NB4 (cell line): ENCODE measurements at regions not wholly inside any gene's neighbourhood (a gene's known extent, or its start where the extent isn't known, plus 50 kb on each side); places are given as distances from the start of the nearest gene placed in this dataset.

Experiments used
- DNase-seq: peaks from one replicate; pipeline ENCODE4 v3.0.0; 2010; ENCODE audit warnings: low read depth
- H3K4me3 ChIP-seq: one replicate; pipeline ENCODE4 v1.5.1; 2011; ENCODE audit warnings: mild to moderate bottlenecking, low read depth, low read length, moderate library complexity
- MYC ChIP-seq: IDR thresholded peaks from 2 replicates; pipeline ENCODE4 v1.6.1; 2011; ENCODE audit warnings: low read depth, low read length
- POLR2A ChIP-seq: IDR thresholded peaks from 2 replicates; pipeline ENCODE4 v1.6.1; 2011; ENCODE audit warnings: mild to moderate bottlenecking; ENCODE audit not compliant: insufficient read length; ENCODE audit errors: extremely low read depth
- TF ChIP-seq, protein P1 (sequence below): IDR thresholded peaks from 2 replicates; pipeline ENCODE4 v1.6.1; 2011; ENCODE audit warnings: low read depth, low read length
- TF ChIP-seq, protein P2 (sequence below): IDR thresholded peaks from one replicate; pipeline ENCODE4 v1.5.1; 2012; ENCODE audit warnings: low read depth, low read length

DNA sequence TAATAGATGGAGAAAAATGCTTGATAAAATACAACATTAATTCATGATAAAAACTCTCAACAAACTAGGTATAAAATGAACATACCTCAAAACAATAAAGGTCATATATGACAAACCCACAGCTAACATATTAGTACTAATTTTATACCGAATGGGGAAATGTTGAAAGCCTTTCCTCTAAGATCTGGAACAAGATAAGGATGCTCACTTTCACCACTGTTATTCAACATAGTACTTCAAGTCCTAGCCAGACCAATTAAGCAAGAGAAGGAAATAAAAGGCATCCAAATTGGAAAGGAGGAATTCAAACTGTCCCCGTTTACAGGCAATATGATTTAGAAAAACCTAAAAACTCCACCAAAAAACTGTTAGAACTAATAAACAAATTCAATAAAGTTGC is 61.5 kb upstream of the CTIF start:
- no peak overlapping the region for H3K4me3 ChIP-seq
- TF ChIP-seq, protein P1, sequence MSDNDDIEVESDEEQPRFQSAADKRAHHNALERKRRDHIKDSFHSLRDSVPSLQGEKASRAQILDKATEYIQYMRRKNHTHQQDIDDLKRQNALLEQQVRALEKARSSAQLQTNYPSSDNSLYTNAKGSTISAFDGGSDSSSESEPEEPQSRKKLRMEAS = no peak
- no peak for TF ChIP-seq MYC
- TF ChIP-seq POLR2A = no peak
- TF ChIP-seq, protein P2, sequence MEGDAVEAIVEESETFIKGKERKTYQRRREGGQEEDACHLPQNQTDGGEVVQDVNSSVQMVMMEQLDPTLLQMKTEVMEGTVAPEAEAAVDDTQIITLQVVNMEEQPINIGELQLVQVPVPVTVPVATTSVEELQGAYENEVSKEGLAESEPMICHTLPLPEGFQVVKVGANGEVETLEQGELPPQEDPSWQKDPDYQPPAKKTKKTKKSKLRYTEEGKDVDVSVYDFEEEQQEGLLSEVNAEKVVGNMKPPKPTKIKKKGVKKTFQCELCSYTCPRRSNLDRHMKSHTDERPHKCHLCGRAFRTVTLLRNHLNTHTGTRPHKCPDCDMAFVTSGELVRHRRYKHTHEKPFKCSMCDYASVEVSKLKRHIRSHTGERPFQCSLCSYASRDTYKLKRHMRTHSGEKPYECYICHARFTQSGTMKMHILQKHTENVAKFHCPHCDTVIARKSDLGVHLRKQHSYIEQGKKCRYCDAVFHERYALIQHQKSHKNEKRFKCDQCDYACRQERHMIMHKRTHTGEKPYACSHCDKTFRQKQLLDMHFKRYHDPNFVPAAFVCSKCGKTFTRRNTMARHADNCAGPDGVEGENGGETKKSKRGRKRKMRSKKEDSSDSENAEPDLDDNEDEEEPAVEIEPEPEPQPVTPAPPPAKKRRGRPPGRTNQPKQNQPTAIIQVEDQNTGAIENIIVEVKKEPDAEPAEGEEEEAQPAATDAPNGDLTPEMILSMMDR = no peak
- DNase-seq = no peak

GRCh38 chr18:48476550-48476917 is 62.3 kb upstream of the CTIF start:
- TF ChIP-seq, protein P2 = no peak
- no peak for TF ChIP-seq MYC
- TF ChIP-seq, protein P1 = no peak
- no peak for TF ChIP-seq POLR2A
- DNase-seq = no peak

GRCh38 chr18:48475635-48476549 is 62.9 kb upstream of the CTIF start:
- no peak overlapping the region for H3K4me3 ChIP-seq
- TF ChIP-seq, protein P2 = peak; percentile 78
- TF ChIP-seq, protein P1 = no peak
- peak; percentile 73 for DNase-seq

More at GRCh38 chr18:48476550-48476917, 62.3 kb upstream of the CTIF start:
- no peak overlapping the region for H3K4me3 ChIP-seq

- TF ChIP-seq, protein P2 = no peak
- TF ChIP-seq, protein P1 = no peak
- TF ChIP-seq POLR2A = no peak
- no peak for TF ChIP-seq MYC
- DNase-seq = no peak
- H3K4me3 ChIP-seq = no peak overlapping the region
Measured at GRCh38 chr18:48473816-48474215, 64.6 kb upstream of the ZBTB7C start.

DNA sequence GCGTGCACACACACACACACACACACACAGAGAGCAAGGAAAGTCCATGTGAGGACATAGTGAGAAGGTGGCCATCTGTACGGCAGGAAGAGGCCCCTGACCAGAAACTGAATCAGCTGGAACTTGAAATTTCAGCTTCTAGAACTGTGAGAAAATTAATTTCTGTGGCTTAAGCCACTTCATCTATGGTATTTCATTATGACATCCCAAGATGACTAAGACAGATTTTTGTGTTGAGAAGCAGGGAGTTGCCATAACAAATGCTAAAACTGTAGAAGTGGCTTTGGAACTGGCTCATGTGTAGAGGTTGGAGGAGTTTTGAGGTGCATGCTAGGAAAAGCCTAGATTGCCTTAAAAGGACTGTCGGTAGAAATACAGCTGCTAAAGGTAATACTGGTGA is 63.4 kb upstream of the ZBTB7C start:
- TF ChIP-seq MYC (no peak), POLR2A (no peak)
- TF ChIP-seq, protein P1 = no peak
- TF ChIP-seq, protein P2 = no peak
- no peak overlapping the region for H3K4me3 ChIP-seq
- no peak for DNase-seq
